SK-N-SH treated with all-trans-retinoic acid at 6 μM for 48 hours (cell line): ENCODE measurements at regions not wholly inside any gene's neighbourhood (a gene's known extent, or its start where the extent isn't known, plus 50 kb on each side); places are given as distances from the start of the nearest gene placed in this dataset.

Experiments used
- ATAC-seq: fragments of 200-7000 bp; cut with Tn5 transposase; 3 replicates; pipeline ENCODE4 v1.9.1; 2020; ENCODE audit warnings: mild to moderate bottlenecking, moderate library complexity
- CREB5 ChIP-seq: fragments of 250-450 bp; sonication (Bioruptor Pico); IDR thresholded peaks from 2 replicates; pipeline ENCODE4 v1.5.1; 2020; ENCODE audit warnings: low read depth, mild to moderate bottlenecking, moderate library complexity
- CSDC2 ChIP-seq: fragments of 250-450 bp; sonication (Bioruptor Pico); IDR thresholded peaks from 2 replicates; pipeline ENCODE4 v1.5.0; 2020; ENCODE audit warnings: mild to moderate bottlenecking, moderate library complexity
- CSRNP3 ChIP-seq: fragments of 250-450 bp; sonication (Bioruptor Pico); IDR thresholded peaks from 2 replicates; pipeline ENCODE4 v1.5.1; 2021; ENCODE audit warnings: mild to moderate bottlenecking, moderate library complexity
- ESRRG ChIP-seq: fragments of 250-450 bp; sonication (Bioruptor Pico); IDR thresholded peaks from 2 replicates; pipeline ENCODE4 v1.6.1; 2021; ENCODE audit warnings: mild to moderate bottlenecking
- GLIS3 ChIP-seq: fragments of 250-450 bp; sonication (Bioruptor Pico); IDR thresholded peaks from 2 replicates; pipeline ENCODE4 v1.5.0; 2020; ENCODE audit warnings: mild to moderate bottlenecking, moderate library complexity
- ISL1 ChIP-seq: fragments of 250-450 bp; sonication (Bioruptor Pico); IDR thresholded peaks from 2 replicates; pipeline ENCODE4 v2.1.2; 2022; ENCODE audit warnings: mild to moderate bottlenecking, moderate library complexity
- OSR1 ChIP-seq: fragments of 250-450 bp; sonication (Bioruptor Pico); IDR thresholded peaks from 2 replicates; pipeline ENCODE4 v1.8.0; 2022; ENCODE audit warnings: moderate library complexity, mild to moderate bottlenecking, inconsistent platforms
- PATZ1 ChIP-seq: fragments of 250-450 bp; sonication (Bioruptor Pico); IDR thresholded peaks from 2 replicates; pipeline ENCODE4 v1.8.0; 2020; ENCODE audit warnings: mild to moderate bottlenecking, moderate library complexity, borderline replicate concordance
- POU6F1 ChIP-seq: fragments of 250-450 bp; sonication (Bioruptor Pico); IDR thresholded peaks from 2 replicates; pipeline ENCODE4 v1.8.0; 2021; ENCODE audit warnings: low read depth, mild to moderate bottlenecking, moderate library complexity, borderline replicate concordance
- PPARA ChIP-seq: fragments of 250-450 bp; sonication (Bioruptor Pico); IDR thresholded peaks from 2 replicates; pipeline ENCODE4 v1.5.0; 2020; ENCODE audit warnings: mild to moderate bottlenecking, borderline replicate concordance
- RARB ChIP-seq: fragments of 250-450 bp; sonication (Bioruptor Pico); IDR thresholded peaks from 2 replicates; pipeline ENCODE4 v1.8.0; 2021; ENCODE audit warnings: mild to moderate bottlenecking, moderate library complexity
- SNAI2 ChIP-seq: fragments of 250-450 bp; sonication (Bioruptor Pico); IDR thresholded peaks from 2 replicates; pipeline ENCODE4 v1.5.0; 2020; ENCODE audit warnings: mild to moderate bottlenecking, moderate library complexity
- TOX ChIP-seq: fragments of 250-450 bp; sonication (Bioruptor Pico); IDR thresholded peaks from 2 replicates; pipeline ENCODE4 v1.8.0; 2021; ENCODE audit warnings: mild to moderate bottlenecking, moderate library complexity, borderline replicate concordance
- TSHZ2 ChIP-seq: fragments of 250-450 bp; sonication (Bioruptor Pico); IDR thresholded peaks from 2 replicates; pipeline ENCODE4 v1.5.0; 2020; ENCODE audit warnings: mild to moderate bottlenecking, moderate library complexity
- ZC3H10 ChIP-seq: fragments of 250-450 bp; sonication (Bioruptor Pico); IDR thresholded peaks from 2 replicates; pipeline ENCODE4 v1.5.1; 2021; ENCODE audit warnings: mild to moderate bottlenecking, moderate library complexity
- ZFP3 ChIP-seq: fragments of 250-450 bp; sonication (Bioruptor Pico); IDR thresholded peaks from 2 replicates; pipeline ENCODE4 v1.5.0; 2020; ENCODE audit warnings: mild to moderate bottlenecking, moderate library complexity
- ZFP30 ChIP-seq: fragments of 450-650 bp; formaldehyde crosslinking; IDR thresholded peaks from 2 replicates; pipeline ENCODE4 v1.5.0; 2022; ENCODE audit warnings: mild to moderate bottlenecking, moderate library complexity
- ZNF565 ChIP-seq: fragments of 450-650 bp; formaldehyde crosslinking; conservative IDR thresholded peaks from 2 replicates; pipeline ENCODE4 v1.5.0; 2020; ENCODE audit warnings: low read depth, mild to moderate bottlenecking, moderate library complexity
- ZNF70 ChIP-seq: fragments of 450-650 bp; formaldehyde crosslinking; IDR thresholded peaks from 2 replicates; pipeline ENCODE4 v1.5.0; 2020; ENCODE audit warnings: mild to moderate bottlenecking, moderate library complexity
- ZNF8 ChIP-seq: fragments of 450-650 bp; formaldehyde crosslinking; IDR thresholded peaks from 2 replicates; pipeline ENCODE4 v1.5.0; 2020; ENCODE audit warnings: mild to moderate bottlenecking, moderate library complexity

- ATAC-seq: no peak
These were observed 101.2 kb upstream of the CYYR1 start for GRCh38 chr21:26674323-26674722.

GRCh38 chr21:26669215-26669764, 96.2 kb upstream of the CYYR1 start:
- ATAC-seq: no peak
- TF ChIP-seq ZC3H10 (no peak), GLIS3 (CRISPR knock-in tag) (no peak), ZNF565 (CRISPR knock-in tag) (no peak)
- TF ChIP-seq, all 23 proteins: peak for 0

More at GRCh38 chr21:26674323-26674722, 101.2 kb upstream of the CYYR1 start:
- no peak for TF ChIP-seq GLIS3 (CRISPR knock-in tag)
- no peak for TF ChIP-seq PATZ1 (CRISPR knock-in tag)
- TF ChIP-seq ZNF70 (CRISPR knock-in tag): no peak
- no peak for TF ChIP-seq ZNF565 (CRISPR knock-in tag)
- TF ChIP-seq ISL1 (CRISPR knock-in tag): no peak
- TF ChIP-seq ESRRG (CRISPR knock-in tag): no peak
- no peak for TF ChIP-seq CREB5 (CRISPR knock-in tag)
- TF ChIP-seq CSRNP3 (CRISPR knock-in tag): no peak
- no peak for TF ChIP-seq OSR1 (CRISPR knock-in tag)
- TF ChIP-seq ZFP3 (CRISPR knock-in tag): no peak
- TF ChIP-seq CSDC2: no peak
- no peak for TF ChIP-seq ZC3H10
- TF ChIP-seq ZNF8: no peak
- no peak for TF ChIP-seq POU6F1 (CRISPR knock-in tag)
- no peak for TF ChIP-seq PPARA (CRISPR knock-in tag)
- TF ChIP-seq SNAI2 (CRISPR knock-in tag): no peak
- no peak for TF ChIP-seq TOX (CRISPR knock-in tag)
- TF ChIP-seq TSHZ2 (CRISPR knock-in tag): no peak
- no peak for TF ChIP-seq RARB (CRISPR knock-in tag)

GRCh38 chr21:26659757-26660156, 86.7 kb upstream of the CYYR1 start:
- TF ChIP-seq ZFP3 (CRISPR knock-in tag): no peak
- TF ChIP-seq ZNF8: no peak
- no peak for TF ChIP-seq ZNF565 (CRISPR knock-in tag)
- no peak for TF ChIP-seq ESRRG (CRISPR knock-in tag)
- no peak for TF ChIP-seq ZC3H10
- TF ChIP-seq, all 23 proteins: peak for 0

GRCh38 chr21:26659182-26659581, 86.1 kb upstream of the CYYR1 start:
- TF ChIP-seq ZFP30 (CRISPR knock-in tag): no peak
- TF ChIP-seq ZC3H10: no peak
- TF ChIP-seq ZNF565 (CRISPR knock-in tag): no peak
- no peak for TF ChIP-seq CSRNP3 (CRISPR knock-in tag)
- TF ChIP-seq, all 23 proteins: peak for 0
- ATAC-seq: no peak

More at GRCh38 chr21:26659757-26660156, 86.7 kb upstream of the CYYR1 start:
- no peak for ATAC-seq
